Thymus (tissue), 11 donors: ENCODE measurements at regions not wholly inside any gene's neighbourhood (a gene's known extent, or its start where the extent isn't known, plus 50 kb on each side); places are given as distances from the start of the nearest gene placed in this dataset.

ENCODE experiments used
- DNase-seq, 9 donors: peaks; one replicate each; pipeline ENCODE4 v3.0.0-alpha.2; 2013; ENCODE audit warnings: low spot score in 9 of 9, low read depth in 6 of 9, missing footprints in 1 of 9
- H3K27ac ChIP-seq, 2 donors: one replicate each; pipeline ENCODE4 v1.5.1; 2013; ENCODE audit warnings: control low read depth in 1 of 2, low read depth in 1 of 2, low read length in 1 of 2, mild to moderate bottlenecking in 1 of 2, moderate library complexity in 1 of 2
- H3K27me3 ChIP-seq, 2 donors: one replicate each; pipeline ENCODE4 v1.5.1; 2013; ENCODE audit warnings: low read length in 1 of 2; ENCODE audit not compliant: control insufficient read depth in 2 of 2, insufficient read depth in 1 of 2
- H3K36me3 ChIP-seq, 2 donors: one replicate each; pipeline ENCODE4 v1.5.1; 2013; ENCODE audit warnings: low read length in 1 of 2, mild to moderate bottlenecking in 1 of 2, moderate library complexity in 1 of 2; ENCODE audit not compliant: control insufficient read depth in 2 of 2, insufficient read depth in 2 of 2
- H3K4me1 ChIP-seq, 2 donors: one replicate each; pipeline ENCODE4 v1.5.1; 2013; ENCODE audit warnings: low read length in 2 of 2; ENCODE audit not compliant: control insufficient read depth in 2 of 2, insufficient read depth in 2 of 2
- H3K4me3 ChIP-seq, 2 donors: one replicate each; pipeline ENCODE4 v1.5.1; 2013; ENCODE audit warnings: low read length in 2 of 2, control low read depth in 1 of 2, mild to moderate bottlenecking in 1 of 2
- H3K9me3 ChIP-seq, 2 donors: one replicate each; pipeline ENCODE4 v1.5.1; 2013; ENCODE audit warnings: low read length in 1 of 2, mild to moderate bottlenecking in 1 of 2; ENCODE audit not compliant: control insufficient read depth in 2 of 2, insufficient read depth in 1 of 2
- WGBS: extraction: QIAGEN DNeasy Blood & Tissue Kit; methylation state at CpG from one replicate; pipeline ENCODE4 v1.1.7; 2013; 5-methylcytosine and 5-hydroxymethylcytosine counted together
- donor health status: healthy.

DNA sequence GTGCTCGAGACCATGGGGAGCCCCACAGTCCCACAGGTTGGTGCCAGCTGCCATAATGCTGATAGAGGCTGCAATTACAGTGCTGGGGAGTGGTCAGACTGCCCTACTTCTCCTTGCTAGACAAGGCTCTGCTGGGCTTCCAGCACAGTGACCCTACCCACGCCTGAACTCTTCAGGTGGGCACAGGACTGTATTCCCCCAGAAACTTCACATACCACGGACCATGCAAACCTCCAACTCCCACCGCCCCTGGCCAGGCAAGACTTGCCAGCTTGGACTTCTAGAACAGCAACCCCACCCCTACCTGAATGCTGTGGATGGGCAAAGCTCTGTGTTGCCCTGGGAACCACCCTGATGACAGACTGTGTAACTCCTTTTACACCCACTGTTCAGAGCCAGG is 885.3 kb downstream of the SI start:
- no peaks in the 10 kb centered on the region for H3K4me1 ChIP-seq
- no peaks in the 10 kb centered on the region for H3K36me3 ChIP-seq
- H3K27ac ChIP-seq: no peak overlapping the region
- DNase-seq: no peak
- 68% methylated on average over 4 of the region's 4 CpGs for WGBS
- no peaks in the 10 kb centered on the region for H3K27me3 ChIP-seq
- H3K9me3 ChIP-seq: no peaks in the 10 kb centered on the region
- no peak overlapping the region for H3K4me3 ChIP-seq

- H3K4me3 ChIP-seq: no peak overlapping the region
- H3K36me3 ChIP-seq: no peaks in the 10 kb centered on the region
- DNase-seq: no peak
- no peak overlapping the region for H3K27ac ChIP-seq
- H3K27me3 ChIP-seq: no peaks in the 10 kb centered on the region
- H3K9me3 ChIP-seq: no peaks in the 10 kb centered on the region
- no peaks in the 10 kb centered on the region for H3K4me1 ChIP-seq
Measured at GRCh38 chr3:164190566-164190965, 887.7 kb downstream of the SI start.

GRCh38 chr3:164186095-164186494 is 892.2 kb downstream of the SI start:
- H3K27ac ChIP-seq: no peak overlapping the region
- H3K4me3 ChIP-seq: no peak overlapping the region
- no peaks in the 10 kb centered on the region for H3K36me3 ChIP-seq
- 72% methylated on average over 3 of the region's 3 CpGs for WGBS
- no peaks in the 10 kb centered on the region for H3K4me1 ChIP-seq
- no peaks in the 10 kb centered on the region for H3K27me3 ChIP-seq
- DNase-seq: no peak
- peaks cover 0 to 7% of the 10 kb centered on the region in 2 donors for H3K9me3 ChIP-seq

DNA sequence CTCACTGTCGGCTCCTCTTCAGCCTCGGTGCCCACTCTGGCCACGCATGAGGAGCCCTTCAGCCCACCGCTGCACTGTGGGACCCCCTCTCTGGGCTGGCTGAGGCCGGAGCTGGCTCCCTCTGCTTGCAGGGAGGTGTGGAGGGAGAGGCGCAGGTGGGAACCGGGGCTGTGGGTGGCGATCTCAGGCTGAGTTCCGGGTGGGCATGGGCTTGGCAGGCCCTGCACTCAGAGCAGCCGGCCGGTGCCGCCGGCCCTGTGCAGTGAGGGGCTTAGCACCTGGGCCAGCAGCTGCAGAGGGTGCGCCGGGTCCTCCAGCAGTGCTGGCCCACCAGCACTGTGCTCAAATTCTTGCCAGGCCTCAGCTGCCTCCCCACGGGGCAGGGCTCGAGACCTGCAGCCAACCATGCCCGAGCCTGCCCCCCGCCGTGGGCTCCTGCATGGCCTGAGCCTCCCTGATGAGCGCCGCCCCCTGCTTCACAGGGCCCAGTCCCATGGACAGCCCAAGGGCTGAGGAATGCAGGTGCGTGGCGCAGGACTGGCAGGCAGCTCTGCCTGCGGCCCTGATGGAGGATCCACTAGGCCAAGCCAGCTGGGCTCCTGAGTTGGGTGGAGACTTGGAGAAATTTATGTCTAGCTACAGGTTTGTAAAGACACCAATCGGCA is 899.1 kb downstream of the SI start:
- Histone ChIP-seq H3K27me3 (no peaks in the 10 kb centered on the region), H3K9me3 (peaks cover 0 to 13% of the 10 kb centered on the region in 2 donors), H3K27ac (no peak overlapping the region), H3K36me3 (no peaks in the 10 kb centered on the region), H3K4me1 (no peaks in the 10 kb centered on the region), H3K4me3 (no peak overlapping the region)
- WGBS: 90% methylated on average over 26 of the region's 26 CpGs
- no peak for DNase-seq

DNA sequence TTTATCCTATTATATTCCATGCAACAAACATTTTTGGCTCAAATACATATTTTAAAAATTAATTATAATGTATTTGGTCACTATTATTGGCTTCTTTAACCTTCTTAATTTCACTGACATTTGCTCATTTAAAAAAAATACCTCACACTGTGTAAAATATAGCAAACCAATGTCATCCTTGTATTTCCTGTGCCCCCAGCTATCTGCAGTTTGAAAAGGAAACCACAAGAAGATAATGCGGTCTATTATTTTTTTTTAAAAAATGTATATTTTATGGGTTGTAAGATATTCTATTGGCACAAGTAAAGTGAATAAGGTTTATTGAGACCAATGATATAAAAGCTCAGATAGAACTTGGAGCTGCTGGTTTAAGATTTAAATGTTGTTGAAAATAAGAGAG is 904.2 kb downstream of the SI start:
- Histone ChIP-seq H3K27ac (no peak overlapping the region), H3K27me3 (no peaks in the 10 kb centered on the region), H3K9me3 (peaks cover 0 to 4% of the 10 kb centered on the region in 2 donors), H3K4me1 (no peaks in the 10 kb centered on the region), H3K36me3 (no peaks in the 10 kb centered on the region), H3K4me3 (no peak overlapping the region)
- no peak for DNase-seq
- WGBS: 16% methylated on average over 1 of the region's 1 CpG

DNA sequence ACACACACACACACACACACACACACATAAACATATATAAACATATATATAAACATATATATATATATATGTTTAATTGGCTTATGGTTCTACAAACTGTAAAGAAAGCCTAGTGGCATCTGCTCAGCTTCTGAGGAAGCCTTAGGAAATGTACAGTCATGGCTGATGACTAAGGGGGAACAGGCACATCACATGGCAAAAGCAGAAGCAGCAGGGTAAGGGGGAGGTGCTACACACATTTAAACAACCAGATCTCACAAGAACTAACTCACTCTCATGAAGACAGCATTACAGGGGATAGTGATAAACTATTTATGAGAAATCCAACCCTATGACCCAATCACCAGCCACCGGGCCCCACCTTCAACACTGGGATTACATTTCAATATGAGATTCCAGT is 922.9 kb downstream of the SI start:
- H3K27me3 ChIP-seq: no peaks in the 10 kb centered on the region
- no peaks in the 10 kb centered on the region for H3K4me1 ChIP-seq
- H3K4me3 ChIP-seq: no peak overlapping the region
- DNase-seq: no peak
- no peaks in the 10 kb centered on the region for H3K36me3 ChIP-seq
- 95% methylated on average over 1 of the region's 1 CpG for WGBS
- H3K9me3 ChIP-seq: no peaks in the 10 kb centered on the region
- H3K27ac ChIP-seq: no peak overlapping the region

GRCh38 chr3:164144824-164145223 is 933.5 kb downstream of the SI start:
- Histone ChIP-seq H3K36me3 (no peaks in the 10 kb centered on the region), H3K4me1 (no peaks in the 10 kb centered on the region), H3K27me3 (no peaks in the 10 kb centered on the region), H3K9me3 (peaks cover 0 to 9% of the 10 kb centered on the region in 2 donors), H3K27ac (no peak overlapping the region), H3K4me3 (no peak overlapping the region)
- WGBS: 89% methylated on average over 2 of the region's 2 CpGs
- DNase-seq: no peak

- H3K27me3 ChIP-seq: no peaks in the 10 kb centered on the region
- H3K27ac ChIP-seq: no peak overlapping the region
- DNase-seq: no peak
- H3K9me3 ChIP-seq: no peaks in the 10 kb centered on the region
- no peak overlapping the region for H3K4me3 ChIP-seq
- 45% methylated on average over 1 of the region's 1 CpG for WGBS
- H3K4me1 ChIP-seq: no peaks in the 10 kb centered on the region
- no peaks in the 10 kb centered on the region for H3K36me3 ChIP-seq
Measured at GRCh38 chr3:164132878-164133277, 945.4 kb downstream of the SI start.

DNA sequence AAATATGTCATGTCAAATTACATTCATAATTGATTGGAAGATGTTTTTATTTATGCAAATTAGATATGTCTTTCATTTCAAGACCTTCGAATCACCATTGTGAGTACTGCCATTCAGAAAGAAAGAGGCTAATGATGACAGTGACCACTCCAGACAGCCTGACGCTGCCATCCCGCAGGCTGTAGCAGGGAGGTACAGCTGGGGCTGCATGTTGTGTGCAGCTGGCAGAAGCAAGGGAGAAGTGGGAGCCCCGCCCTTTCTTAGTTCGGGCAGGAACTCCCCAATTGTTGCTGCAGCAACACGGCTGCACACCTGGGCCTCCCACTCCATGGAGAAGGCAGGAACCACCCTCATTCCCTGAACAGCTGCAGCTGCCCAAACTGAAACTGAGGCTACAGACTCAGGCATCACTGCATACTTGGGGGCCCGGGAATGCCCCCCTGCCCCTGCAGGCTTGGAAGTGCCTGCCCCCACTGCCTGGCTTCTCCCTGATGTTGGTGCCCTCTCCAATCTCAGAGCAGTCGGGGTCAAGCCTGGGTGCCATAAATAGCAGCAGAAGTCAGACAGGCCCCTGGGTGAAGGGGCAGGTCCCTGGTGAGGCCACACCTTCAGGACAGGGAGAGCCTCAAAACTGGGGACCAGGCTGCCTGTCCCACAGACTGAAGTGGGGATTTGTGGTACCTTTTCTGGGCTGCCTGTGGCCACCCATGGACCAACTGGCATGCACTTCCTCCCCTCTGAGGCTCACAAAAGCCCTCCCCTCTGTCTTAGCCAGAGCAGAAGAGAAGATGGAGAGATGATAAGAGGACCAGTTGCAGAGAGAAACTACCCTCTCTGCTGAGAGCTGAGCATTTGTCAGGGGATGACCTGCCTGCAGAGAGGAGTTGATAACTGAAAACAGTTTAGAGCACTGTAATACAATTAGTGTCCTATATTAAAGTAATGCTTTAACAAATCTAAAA is 964.6 kb downstream of the SI start:
- Histone ChIP-seq H3K4me1 (no peaks in the 10 kb centered on the region), H3K27ac (no peak overlapping the region), H3K27me3 (no peaks in the 10 kb centered on the region), H3K36me3 (no peaks in the 10 kb centered on the region), H3K4me3 (no peak overlapping the region), H3K9me3 (peaks cover 1 to 14% of the 10 kb centered on the region in 2 donors)
- DNase-seq: no peak
- 88% methylated on average over 8 of the region's 8 CpGs for whole genome bisulfite sequencing
